Spinal cord (tissue), 9 donors: ENCODE measurements at regions not wholly inside any gene's neighbourhood (a gene's known extent, or its start where the extent isn't known, plus 50 kb on each side); places are given as distances from the start of the nearest gene placed in this dataset.

Experiments used
- DNase-seq, 6 donors: peaks; one replicate each; pipeline versions ENCODE4 v3.0.0 to v3.0.0-alpha.2; 2013 to 2015; ENCODE audit warnings: low spot score in 6 of 6, low read depth in 4 of 6
- H3K27ac ChIP-seq: one replicate; pipeline ENCODE4 v1.5.1; 2013; ENCODE audit warnings: low read depth, low read length, control low read depth
- H3K27me3 ChIP-seq: one replicate; pipeline ENCODE4 v1.6.1; 2013; ENCODE audit warnings: low read length; ENCODE audit not compliant: control insufficient read depth, insufficient read depth
- H3K36me3 ChIP-seq: one replicate; pipeline ENCODE4 v1.6.1; 2013; ENCODE audit warnings: low read length; ENCODE audit not compliant: control insufficient read depth, insufficient read depth
- H3K4me1 ChIP-seq: one replicate; pipeline ENCODE4 v1.6.1; 2013; ENCODE audit warnings: low read length; ENCODE audit not compliant: control insufficient read depth, insufficient read depth
- H3K4me3 ChIP-seq: one replicate; pipeline ENCODE4 v1.5.1; 2013; ENCODE audit warnings: low read depth, low read length, control low read depth
- H3K9me3 ChIP-seq: one replicate; pipeline ENCODE4 v1.6.1; 2013; ENCODE audit warnings: low read length; ENCODE audit not compliant: control insufficient read depth, insufficient read depth
- WGBS: methylation state at CpG from one replicate; pipeline ENCODE4 v1.1.5; 2013; ENCODE audit warnings: missing lambda C conversion rate; ENCODE audit not compliant: insufficient coverage; 5-methylcytosine and 5-hydroxymethylcytosine counted together
- donor health status: healthy.

- H3K9me3 ChIP-seq = no peaks in the 10 kb centered on the region
- H3K27ac ChIP-seq = no peak overlapping the region
- peaks cover 92% of the 10 kb centered on the region for H3K27me3 ChIP-seq
- no CpG with 5 or more reads among the region's 6 CpGs for WGBS
- peaks cover 38% of the 10 kb centered on the region for H3K4me1 ChIP-seq
- no peak overlapping the region for H3K4me3 ChIP-seq
- no peak for DNase-seq
- no peaks in the 10 kb centered on the region for H3K36me3 ChIP-seq
Observed at GRCh38 chr5:77849308-77849900, 73.3 kb upstream of the TBCA start.

GRCh38 chr5:77847814-77848290 is 71.7 kb upstream of the TBCA start:
- H3K27me3 ChIP-seq = peaks cover 87% of the 10 kb centered on the region
- DNase-seq = peak in 2 of 6 donors; percentile 25 to 74
- no peak overlapping the region for H3K27ac ChIP-seq
- WGBS = 26% methylated on average over 3 of the region's 7 CpGs
- H3K9me3 ChIP-seq = no peaks in the 10 kb centered on the region
- H3K36me3 ChIP-seq = no peaks in the 10 kb centered on the region
- H3K4me3 ChIP-seq = no peak overlapping the region
- peaks cover 44% of the 10 kb centered on the region for H3K4me1 ChIP-seq

- H3K4me3 ChIP-seq = no peak overlapping the region
- peaks cover 39% of the 10 kb centered on the region for H3K4me1 ChIP-seq
- H3K9me3 ChIP-seq = no peaks in the 10 kb centered on the region
- 40% methylated on average over 8 of the region's 9 CpGs for WGBS
- H3K27me3 ChIP-seq = peaks cover 85% of the 10 kb centered on the region
- no peak overlapping the region for H3K27ac ChIP-seq
- no peaks in the 10 kb centered on the region for H3K36me3 ChIP-seq
- peak in 2 of 6 donors; percentile 14 to 31 for DNase-seq
Observed at GRCh38 chr5:77847129-77847460, 71.0 kb upstream of the TBCA start.

GRCh38 chr5:77846422-77847128 is 70.4 kb upstream of the TBCA start:
- H3K27me3 ChIP-seq = peaks cover 86% of the 10 kb centered on the region
- no peaks in the 10 kb centered on the region for H3K36me3 ChIP-seq
- no peak overlapping the region for H3K4me3 ChIP-seq
- H3K27ac ChIP-seq = no peak overlapping the region
- DNase-seq = peak in 2 of 6 donors; percentile 23 to 34
- no peaks in the 10 kb centered on the region for H3K9me3 ChIP-seq
- 31% methylated on average over 28 of the region's 29 CpGs for WGBS
- peaks cover 37% of the 10 kb centered on the region for H3K4me1 ChIP-seq

GRCh38 chr5:77845324-77845646 is 69.1 kb upstream of the TBCA start:
- no CpG with 5 or more reads among the region's 5 CpGs for WGBS
- peak in 1 of 6 donors; percentile 9 for DNase-seq
- H3K27me3 ChIP-seq = peaks cover 81% of the 10 kb centered on the region
- H3K36me3 ChIP-seq = no peaks in the 10 kb centered on the region
- no peaks in the 10 kb centered on the region for H3K9me3 ChIP-seq
- H3K4me3 ChIP-seq = no peak overlapping the region
- H3K27ac ChIP-seq = no peak overlapping the region
- H3K4me1 ChIP-seq = peaks cover 27% of the 10 kb centered on the region

- Histone ChIP-seq H3K4me1 (peaks cover 27% of the 10 kb centered on the region), H3K9me3 (no peaks in the 10 kb centered on the region), H3K36me3 (no peaks in the 10 kb centered on the region), H3K4me3 (peak overlapping the region; percentile 46), H3K27ac (no peak overlapping the region), H3K27me3 (peaks cover 84% of the 10 kb centered on the region)
- WGBS = 1% methylated on average over 36 of the region's 48 CpGs
- peak in 1 of 6 donors; percentile 25 for DNase-seq
Observed at GRCh38 chr5:77844623-77845323, 68.6 kb upstream of the TBCA start.

GRCh38 chr5:77844373-77844622 is 68.2 kb upstream of the TBCA start:
- Histone ChIP-seq H3K4me3 (peak overlapping the region; percentile 46), H3K27me3 (peaks cover 84% of the 10 kb centered on the region), H3K27ac (no peak overlapping the region), H3K36me3 (no peaks in the 10 kb centered on the region), H3K9me3 (no peaks in the 10 kb centered on the region), H3K4me1 (peaks cover 27% of the 10 kb centered on the region)
- peak in 2 of 6 donors; percentile 74 to 89 for DNase-seq
- 0% methylated on average over 10 of the region's 10 CpGs for WGBS

- Histone ChIP-seq H3K27ac (no peak overlapping the region), H3K4me3 (peak overlapping the region; percentile 46), H3K9me3 (no peaks in the 10 kb centered on the region), H3K4me1 (peaks cover 27% of the 10 kb centered on the region), H3K36me3 (no peaks in the 10 kb centered on the region), H3K27me3 (peaks cover 81% of the 10 kb centered on the region)
- 12% methylated on average over 8 of the region's 24 CpGs for WGBS
- DNase-seq = peak in 1 of 6 donors; percentile 58
Observed at GRCh38 chr5:77843570-77844372, 67.6 kb upstream of the TBCA start.

GRCh38 chr5:77842243-77842642 is 66.1 kb upstream of the TBCA start:
- Histone ChIP-seq H3K36me3 (no peaks in the 10 kb centered on the region), H3K27me3 (peaks cover 76% of the 10 kb centered on the region), H3K27ac (no peak overlapping the region), H3K9me3 (no peaks in the 10 kb centered on the region), H3K4me3 (no peak overlapping the region), H3K4me1 (peaks cover 23% of the 10 kb centered on the region)
- no peak for DNase-seq
- WGBS = no CpG with 5 or more reads among the region's 2 CpGs
